GM18858 (cell line): ENCODE measurements at regions not wholly inside any gene's neighbourhood (a gene's known extent, or its start where the extent isn't known, plus 50 kb on each side); places are given as distances from the start of the nearest gene placed in this dataset.
"Not testable (repeated sequence)": the region's sequence is repeated elsewhere in the genome, so short reads cannot be mapped to it uniquely, and the experiment has no call there.

Experiments
- ATAC-seq: cut with Tn5 transposase; IDR thresholded peaks from one replicate; pipeline ENCODE4 v1.9.1; 2021; ENCODE audit not compliant: unreplicated experiment

DNA sequence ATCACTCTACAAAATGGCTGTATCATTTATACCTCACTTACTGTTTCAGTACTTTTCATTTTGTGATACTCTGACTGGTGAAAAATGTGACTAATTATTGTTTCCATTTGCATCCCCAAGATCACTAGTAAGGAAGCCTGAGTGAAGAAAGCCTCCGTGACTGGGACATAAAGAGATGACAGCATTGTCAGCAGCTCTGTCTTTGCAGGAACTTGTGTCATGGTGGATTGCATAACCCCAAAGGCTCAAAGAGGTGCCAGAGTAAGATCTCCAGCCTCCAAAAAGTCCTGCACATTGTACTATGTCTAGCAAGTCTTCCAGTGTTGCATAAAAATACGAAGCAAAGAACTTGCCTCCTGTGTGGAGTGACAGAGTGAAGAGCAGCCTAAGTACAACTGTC lies 187.5 kb upstream of the CRIM1 start:
- ATAC-seq: no peak

- ATAC-seq: no peak
These were observed 190.4 kb upstream of the CRIM1 start for GRCh38 chr2:36165132-36165531.

- ATAC-seq: no peak
These were observed 191.9 kb upstream of the CRIM1 start for GRCh38 chr2:36163520-36164254.

DNA sequence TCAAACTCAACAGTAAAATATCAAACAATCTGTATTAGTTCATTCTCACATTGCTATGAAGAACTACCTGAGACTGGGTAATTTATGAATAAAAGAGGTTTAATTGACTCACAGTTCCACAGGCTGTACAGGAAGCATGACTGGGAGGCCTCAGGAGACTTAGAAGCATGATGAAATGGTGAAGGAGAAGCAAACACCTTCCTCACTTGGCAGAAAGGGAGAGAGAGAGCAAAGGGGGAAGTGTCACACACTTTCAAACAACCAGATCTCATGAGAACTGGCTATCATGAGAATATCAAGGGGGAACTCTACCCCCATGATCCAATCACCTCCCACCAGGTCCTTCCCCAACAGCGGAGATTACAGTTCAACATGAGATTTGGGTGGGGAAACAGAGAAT lies 198.5 kb upstream of the CRIM1 start:
- ATAC-seq: not testable (repeated sequence)

- ATAC-seq: peak; percentile 94
These were observed 207.7 kb upstream of the CRIM1 start for GRCh38 chr2:36147670-36148390.

DNA sequence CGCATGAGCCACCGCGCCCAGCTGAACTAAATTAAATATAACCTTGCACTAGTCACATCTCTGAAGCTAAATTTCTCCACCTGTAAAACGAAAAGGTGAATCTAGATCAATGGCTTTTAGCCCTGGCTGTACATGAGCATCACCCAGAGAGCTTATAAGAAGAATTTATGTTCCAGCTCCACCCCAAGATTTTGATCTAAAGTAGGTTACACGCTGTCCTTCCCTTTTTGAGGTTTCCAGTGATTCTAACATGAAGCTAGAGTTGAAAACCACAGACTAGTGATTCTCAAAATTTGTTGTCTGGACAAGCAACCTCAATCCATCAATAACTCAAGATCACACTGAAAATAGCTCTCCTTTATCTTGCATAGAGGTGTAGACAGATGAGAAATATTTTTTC lies 208.8 kb upstream of the CRIM1 start:
- ATAC-seq: no peak

- ATAC-seq: no peak
These were observed 215.2 kb upstream of the CRIM1 start for GRCh38 chr2:36140391-36140790.

DNA sequence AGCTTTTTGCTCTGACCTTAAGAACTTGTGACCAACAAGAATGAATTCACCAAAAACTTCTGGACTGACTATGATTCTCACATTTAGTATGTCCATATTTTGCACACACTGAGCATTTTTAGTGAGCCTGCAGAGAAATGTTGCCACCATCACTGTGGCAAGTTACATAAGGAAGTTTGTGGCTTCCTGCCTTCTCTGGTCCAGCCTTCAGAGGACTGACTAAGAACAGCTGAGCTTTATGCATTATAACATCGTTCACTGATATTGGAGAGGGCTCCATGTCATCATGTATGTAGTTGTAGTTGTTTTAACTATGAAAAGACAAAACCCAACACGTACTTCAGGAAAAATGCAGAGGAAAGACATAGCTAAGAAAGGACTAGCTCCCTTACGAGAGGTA lies 218.0 kb upstream of the CRIM1 start:
- no peak for ATAC-seq

GRCh38 chr2:36134281-36134680 lies 221.3 kb upstream of the CRIM1 start:
- ATAC-seq: no peak

DNA sequence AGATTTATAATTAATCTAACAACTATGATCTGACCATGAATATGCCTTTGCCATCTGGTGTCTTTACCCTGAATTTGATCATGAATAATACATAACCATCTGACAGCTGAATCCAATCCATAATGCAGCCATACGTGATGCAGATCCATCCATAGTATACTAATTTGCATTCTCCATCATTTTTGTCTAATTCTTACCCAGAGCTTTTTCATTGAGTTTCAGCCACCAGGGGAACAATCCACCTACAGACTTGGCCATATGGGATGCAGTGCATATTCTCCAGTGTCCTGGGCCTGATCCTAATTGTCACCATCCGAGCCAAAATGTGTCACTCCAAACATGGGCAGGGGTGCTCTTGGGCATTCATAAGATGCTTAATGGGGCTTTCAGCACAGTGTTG lies 227.2 kb upstream of the CRIM1 start:
- no peak for ATAC-seq

DNA sequence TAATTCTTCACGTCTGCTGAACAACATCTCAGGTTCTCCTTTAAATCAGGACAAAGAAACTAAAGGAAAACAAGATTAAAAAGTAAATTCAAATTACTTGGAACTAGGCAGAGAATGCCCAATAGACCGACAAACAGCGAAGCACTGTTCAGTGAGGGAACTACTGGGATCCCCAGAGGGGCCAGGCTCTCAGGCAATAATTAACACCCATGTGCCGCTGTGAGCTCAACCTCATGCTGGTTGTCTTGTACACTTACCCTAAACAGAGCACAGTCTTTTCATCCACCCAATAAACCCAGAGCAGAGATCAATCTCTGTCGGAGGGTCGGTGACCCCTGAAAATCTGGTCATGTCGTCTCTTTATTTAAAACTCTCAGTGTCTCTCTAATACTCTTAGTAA lies 229.9 kb upstream of the CRIM1 start:
- no peak for ATAC-seq

DNA sequence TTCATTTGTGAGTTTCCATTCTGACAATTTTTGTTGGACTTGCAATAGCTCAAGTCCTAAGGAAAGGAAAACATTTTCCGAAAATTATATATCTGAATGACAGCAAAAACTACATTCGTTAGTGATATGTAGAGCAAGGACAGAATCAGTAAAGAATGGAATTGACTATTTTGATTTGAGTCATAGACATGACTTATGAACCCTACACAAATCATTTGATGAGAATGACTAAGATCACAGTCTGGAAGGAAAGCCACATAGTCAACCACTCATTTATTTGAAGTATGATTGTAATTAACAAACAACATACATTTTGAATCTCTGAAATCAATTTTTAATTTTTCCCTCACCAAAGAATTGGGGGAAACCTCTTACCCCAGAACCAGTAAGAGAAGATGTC lies 231.6 kb upstream of the CRIM1 start:
- no peak for ATAC-seq

GRCh38 chr2:36097022-36097421 lies 258.6 kb upstream of the CRIM1 start:
- no peak for ATAC-seq

DNA sequence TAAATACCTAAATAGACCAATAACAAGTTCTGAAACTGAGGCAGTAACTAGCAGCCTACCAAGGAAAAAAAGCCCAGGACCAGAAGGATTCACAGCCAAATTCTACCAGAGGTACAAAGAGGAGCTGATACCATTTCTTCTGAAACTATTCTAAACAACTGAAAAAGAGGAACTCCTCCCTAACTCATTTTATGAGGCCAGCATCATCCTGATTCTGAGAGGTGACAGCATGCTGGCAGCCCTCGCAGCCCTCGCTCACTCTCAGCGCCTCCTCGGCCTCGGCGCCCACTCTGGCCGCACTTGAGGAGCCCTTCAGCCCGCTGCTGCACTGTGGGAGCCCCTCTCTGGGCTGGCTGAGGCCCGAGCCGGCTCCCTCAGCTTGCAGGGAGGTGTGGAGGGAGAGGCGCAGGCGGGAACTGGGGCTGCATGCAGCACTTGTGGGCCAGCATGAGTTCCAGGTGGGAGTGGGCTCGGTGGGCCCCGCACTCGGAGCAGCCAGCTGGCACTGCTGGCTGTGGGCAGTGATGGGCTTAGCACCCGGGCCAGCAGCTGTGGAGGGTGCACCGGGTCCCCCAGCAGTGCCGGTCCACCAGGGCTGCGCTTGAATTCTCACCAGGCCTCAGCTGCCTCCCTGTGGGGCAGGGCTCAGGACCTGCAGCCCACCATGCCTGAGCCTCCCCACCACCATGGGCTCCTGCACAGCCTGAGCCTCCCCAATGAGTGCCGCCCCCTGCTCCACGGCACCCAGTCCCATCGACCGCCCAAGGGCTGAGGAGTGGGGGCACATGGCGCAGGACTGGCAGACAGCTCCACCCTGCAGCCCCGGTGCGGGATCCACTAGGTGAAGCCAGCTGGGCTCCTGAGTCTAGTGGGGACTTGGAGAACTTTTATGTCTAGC lies 263.5 kb upstream of the CRIM1 start:
- not testable (repeated sequence) for ATAC-seq

DNA sequence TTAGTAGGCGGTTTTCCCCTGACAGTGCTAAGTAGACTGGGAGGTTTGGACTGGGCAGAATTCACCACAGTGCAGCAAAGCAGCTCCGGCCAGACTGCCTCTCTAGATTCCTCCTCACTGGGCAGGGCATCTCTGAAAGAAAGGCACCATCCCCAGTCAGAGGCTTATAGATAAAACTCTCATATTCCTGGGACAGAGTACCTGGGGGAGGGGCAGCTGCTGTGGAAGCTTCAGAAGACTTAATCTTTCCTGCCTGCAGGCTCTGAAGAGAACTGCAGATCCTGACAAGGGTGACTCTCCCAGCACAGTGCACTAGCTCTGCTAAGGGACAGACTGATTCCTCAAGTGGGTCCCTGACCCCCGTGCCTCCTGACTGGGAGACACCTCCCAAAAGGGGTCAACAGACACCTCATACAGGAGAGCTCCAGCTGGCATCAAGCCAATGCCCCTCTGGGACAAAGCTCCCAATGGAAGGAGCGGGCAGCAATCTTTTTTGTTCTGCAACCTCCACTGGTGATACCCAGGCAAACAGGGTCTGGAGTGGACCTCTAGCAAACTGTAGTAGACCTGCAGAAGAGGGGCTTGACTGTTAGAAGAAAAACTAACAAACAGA lies 266.8 kb upstream of the CRIM1 start:
- ATAC-seq: no peak

DNA sequence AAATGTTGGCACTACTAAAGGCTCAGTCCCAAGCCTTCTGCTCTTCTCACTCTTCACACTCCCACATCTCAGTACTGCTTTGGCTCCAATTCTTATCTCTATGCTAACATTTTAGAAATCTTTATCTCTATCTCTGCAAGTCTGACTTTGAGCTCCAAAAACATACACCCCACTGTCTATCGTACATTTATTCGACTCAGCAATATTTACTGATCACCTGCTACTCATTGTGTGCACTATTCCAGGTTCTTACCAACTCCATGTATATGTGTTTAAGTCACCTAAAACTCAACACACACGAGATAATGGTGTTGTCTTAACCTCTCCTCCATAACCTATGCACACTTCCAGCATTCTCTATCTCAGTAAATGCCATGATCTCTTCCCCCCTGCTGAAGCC lies 268.2 kb upstream of the CRIM1 start:
- ATAC-seq: no peak

GRCh38 chr2:36079793-36080192 lies 275.8 kb upstream of the CRIM1 start:
- no peak for ATAC-seq

GRCh38 chr2:36074008-36074407 lies 281.6 kb upstream of the CRIM1 start:
- no peak for ATAC-seq

GRCh38 chr2:36071698-36072097 lies 283.9 kb upstream of the CRIM1 start:
- ATAC-seq: no peak

DNA sequence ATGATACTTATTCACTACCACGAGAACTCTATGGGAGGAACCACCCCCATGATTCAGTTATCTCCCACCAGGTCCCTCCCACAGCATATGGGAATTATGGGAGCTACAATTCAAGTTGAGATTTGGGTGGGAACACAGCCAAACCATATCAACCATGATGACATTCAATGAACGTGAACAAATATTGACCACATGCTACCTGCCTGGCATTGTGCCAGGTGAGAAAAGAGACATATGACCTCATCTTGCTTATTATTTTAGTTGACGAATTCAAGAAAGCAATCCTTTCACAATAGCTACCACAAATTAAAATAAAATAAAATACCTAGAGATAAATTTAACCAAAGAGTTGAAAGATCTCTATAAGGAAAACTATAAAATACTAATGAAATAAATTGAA lies 286.5 kb upstream of the CRIM1 start:
- no peak for ATAC-seq

GRCh38 chr2:36068086-36068485 lies 287.5 kb upstream of the CRIM1 start:
- no peak for ATAC-seq
